GM23248 (cell line): ENCODE measurements at regions not wholly inside any gene's neighbourhood (a gene's known extent, or its start where the extent isn't known, plus 50 kb on each side); places are given as distances from the start of the nearest gene placed in this dataset.

ENCODE experiments used
- EZH2 ChIP-seq: fragments of 200-600 bp; sonication (generic); IDR thresholded peaks from 2 replicates; pipeline ENCODE4 v1.6.1; 2018; ENCODE audit warnings: antibody characterized with exemption, mild to moderate bottlenecking; ENCODE audit not compliant: insufficient read depth, poor library complexity, severe bottlenecking
- EZH2phosphoT487 ChIP-seq: fragments of 200-600 bp; sonication (generic); IDR thresholded peaks from 2 replicates; pipeline ENCODE4 v1.6.1; 2018; ENCODE audit warnings: antibody characterized with exemption, moderate library complexity, mild to moderate bottlenecking, low read depth; ENCODE audit not compliant: insufficient read depth

DNA sequence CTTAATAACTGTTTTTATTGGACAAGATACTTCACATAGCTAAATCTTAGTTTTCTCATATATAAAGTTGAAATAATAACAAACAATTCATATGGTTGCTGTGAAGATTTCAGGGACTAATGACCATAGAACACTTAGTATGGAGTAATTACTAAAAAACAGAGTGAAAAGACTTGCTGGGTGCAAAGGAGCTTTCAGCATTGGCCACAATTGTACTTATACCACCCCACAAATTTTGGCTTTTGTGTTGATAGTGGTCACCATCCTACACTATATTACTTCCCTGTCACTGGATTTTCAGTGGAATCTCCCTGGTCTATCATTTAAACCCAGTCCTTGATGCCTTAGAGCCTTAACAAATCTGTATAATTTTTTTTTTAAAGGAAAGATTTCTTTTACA lies 398.6 kb upstream of the EPHA7 start:
- TF ChIP-seq EZH2phosphoT487, result no peak
- no peak for TF ChIP-seq EZH2
